HL-60 (cell line): ENCODE measurements at regions not wholly inside any gene's neighbourhood (a gene's known extent, or its start where the extent isn't known, plus 50 kb on each side); places are given as distances from the start of the nearest gene placed in this dataset.

Experiments
- CTCF ChIP-seq: IDR thresholded peaks from one replicate; pipeline ENCODE4 v1.5.1; 2011; ENCODE audit warnings: low read length, control low read depth, inconsistent platforms; ENCODE audit not compliant: insufficient read depth
- GABPA ChIP-seq: IDR thresholded peaks from 2 replicates; pipeline ENCODE4 v1.6.1; 2012; ENCODE audit warnings: low read depth
- POLR2AphosphoS5 ChIP-seq: IDR thresholded peaks from 2 replicates; pipeline ENCODE4 v1.6.1; 2012; ENCODE audit warnings: low read depth
- REST ChIP-seq: IDR thresholded peaks from 2 replicates; pipeline ENCODE4 v1.6.1; 2012; ENCODE audit warnings: low read depth; ENCODE audit not compliant: insufficient replicate concordance
- SPI1 ChIP-seq: IDR thresholded peaks from 2 replicates; pipeline ENCODE4 v1.6.1; 2012; ENCODE audit warnings: low read depth, mild to moderate bottlenecking, borderline replicate concordance

DNA sequence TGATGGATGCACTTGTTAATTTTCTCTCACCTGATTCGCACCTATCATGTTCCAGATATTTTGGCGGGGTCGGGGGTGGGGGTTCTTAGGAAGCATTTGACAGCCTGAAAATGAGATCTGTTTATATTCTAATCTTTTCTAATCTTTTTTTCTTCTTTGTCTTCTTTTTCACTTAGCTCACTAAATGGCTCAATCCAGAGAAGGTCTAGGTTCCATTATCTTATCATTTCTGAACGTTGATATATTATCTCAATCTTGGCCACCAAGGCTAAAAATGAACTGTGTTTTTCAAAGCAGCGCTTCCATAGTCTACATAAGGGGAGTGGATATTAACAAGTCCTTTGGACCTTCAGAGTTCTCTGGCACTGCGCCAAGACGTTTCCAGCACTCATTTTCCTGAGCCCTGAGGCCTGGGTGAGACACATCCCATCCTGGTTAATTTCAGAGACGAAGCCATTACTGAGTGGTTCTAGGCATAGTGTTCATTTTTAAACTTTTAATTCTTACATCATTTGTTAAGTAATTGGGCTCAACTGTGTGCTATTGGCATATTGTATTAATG, 229.0 kb downstream of the SOX11 start:
- TF ChIP-seq CTCF = no peak
- TF ChIP-seq POLR2AphosphoS5 = no peak
- TF ChIP-seq GABPA = no peak
- no peak for TF ChIP-seq REST
- no peak for TF ChIP-seq SPI1
